SH-SY5Y (cell line): ENCODE measurements at regions not wholly inside any gene's neighbourhood (a gene's known extent, or its start where the extent isn't known, plus 50 kb on each side); places are given as distances from the start of the nearest gene placed in this dataset.

Experiments
- GATA2 ChIP-seq: IDR thresholded peaks from 2 replicates; pipeline ENCODE4 v1.6.1; 2011; ENCODE audit warnings: mild to moderate bottlenecking, low read depth, low read length
- GATA3 ChIP-seq: IDR thresholded peaks from 2 replicates; pipeline ENCODE4 v1.6.1; 2011; ENCODE audit warnings: low read depth, mild to moderate bottlenecking, low read length, moderate library complexity

- TF ChIP-seq GATA2 (no peak), GATA3 (no peak)
Observed at GRCh38 chr2:234436482-234436837, 60.4 kb downstream of the ARL4C start.
